DOHH2 (cell line): ENCODE measurements at regions not wholly inside any gene's neighbourhood (a gene's known extent, or its start where the extent isn't known, plus 50 kb on each side); places are given as distances from the start of the nearest gene placed in this dataset.
"Not testable (repeated sequence)": the region's sequence is repeated elsewhere in the genome, so short reads cannot be mapped to it uniquely, and the experiment has no call there.

Experiments used
- H3F3A ChIP-seq: fragments of 200-600 bp; sonication (generic), shearing (Covaris generic); 2 replicates; pipeline ENCODE4 v1.6.0; 2016; ENCODE audit warnings: antibody characterized with exemption, mild to moderate bottlenecking; ENCODE audit not compliant: control insufficient read depth, insufficient read depth
- H3K27ac ChIP-seq: fragments of 200-600 bp; sonication (generic); 2 replicates; pipeline ENCODE4 v1.5.1; 2014; ENCODE audit warnings: low read depth, mild to moderate bottlenecking, low read length, moderate library complexity
- H3K27me3 ChIP-seq: fragments of 200-600 bp; sonication (generic); 2 replicates; pipeline ENCODE4 v1.6.1; 2014; ENCODE audit warnings: mild to moderate bottlenecking, low read length, mixed read lengths; ENCODE audit not compliant: control insufficient read depth
- H3K36me3 ChIP-seq: fragments of 200-600 bp; sonication (generic); 2 replicates; pipeline ENCODE4 v1.6.1; 2014; ENCODE audit warnings: mild to moderate bottlenecking, low read length, moderate library complexity, mixed read lengths; ENCODE audit not compliant: control insufficient read depth
- H3K4me1 ChIP-seq: fragments of 200-600 bp; sonication (generic); 2 replicates; pipeline ENCODE4 v1.6.1; 2014; ENCODE audit warnings: mild to moderate bottlenecking, low read length, mixed read lengths; ENCODE audit not compliant: control insufficient read depth
- H3K4me2 ChIP-seq: fragments of 200-600 bp; sonication (generic); 2 replicates; pipeline ENCODE4 v1.6.0; 2014; ENCODE audit warnings: mild to moderate bottlenecking, low read length, moderate library complexity
- H3K4me3 ChIP-seq: fragments of 200-600 bp; sonication (generic); 2 replicates; pipeline ENCODE4 v1.5.1; 2014; ENCODE audit warnings: mild to moderate bottlenecking, low read length, mixed read lengths
- H3K79me2 ChIP-seq: fragments of 200-600 bp; sonication (generic); 2 replicates; pipeline ENCODE4 v1.6.1; 2014; ENCODE audit warnings: mild to moderate bottlenecking, low read length, mixed read lengths; ENCODE audit not compliant: control insufficient read depth
- H3K9me2 ChIP-seq: fragments of 200-600 bp; sonication (generic); replicated peaks from 2 replicates; pipeline ENCODE4 v1.6.1; 2014; ENCODE audit warnings: mild to moderate bottlenecking, low read length, mixed read lengths; ENCODE audit not compliant: control insufficient read depth
- H3K9me3 ChIP-seq: fragments of 200-600 bp; sonication (generic); 2 replicates; pipeline ENCODE4 v1.6.1; 2014; ENCODE audit warnings: antibody characterized with exemption, low read length, mixed read lengths; ENCODE audit not compliant: control insufficient read depth, insufficient read depth
- H4K20me1 ChIP-seq: fragments of 200-600 bp; sonication (generic); 2 replicates; pipeline ENCODE4 v1.6.0; 2014; ENCODE audit warnings: low read depth, mild to moderate bottlenecking, antibody characterized with exemption, low read length, moderate library complexity; ENCODE audit not compliant: control insufficient read depth, insufficient read depth
- CTCF ChIP-seq: fragments of 200-600 bp; sonication (generic); IDR thresholded peaks from one replicate; pipeline ENCODE4 v1.5.1; 2014; ENCODE audit warnings: antibody characterized with exemption, mild to moderate bottlenecking, low read depth, low read length; ENCODE audit not compliant: poor library complexity, severe bottlenecking
- EZH2phosphoT487 ChIP-seq: fragments of 200-600 bp; sonication (generic); IDR thresholded peaks from 2 replicates; pipeline ENCODE4 v1.6.1; 2017; ENCODE audit warnings: borderline replicate concordance, mild to moderate bottlenecking, antibody characterized with exemption, low read length, moderate library complexity, mixed read lengths

GRCh38 chr12:22126758-22127157 is 80.7 kb downstream of the CMAS start:
- Histone ChIP-seq H3K4me2 (no peak overlapping the region), H3K4me3 (no peak overlapping the region), H3K4me1 (no peaks in the 10 kb centered on the region), H3K9me3 (peaks cover 6% of the 10 kb centered on the region; the same call in 1 of the 2 replicates), H3K79me2 (no peaks in the 10 kb centered on the region), H3K9me2 (no peaks in the 10 kb centered on the region), H3K27ac (no peak overlapping the region), H3K27me3 (no peaks in the 10 kb centered on the region), H3F3A (no peaks in the 10 kb centered on the region), H4K20me1 (no peaks in the 10 kb centered on the region), H3K36me3 (no peaks in the 10 kb centered on the region)
- TF ChIP-seq CTCF (no peak), EZH2phosphoT487 (no peak)

DNA sequence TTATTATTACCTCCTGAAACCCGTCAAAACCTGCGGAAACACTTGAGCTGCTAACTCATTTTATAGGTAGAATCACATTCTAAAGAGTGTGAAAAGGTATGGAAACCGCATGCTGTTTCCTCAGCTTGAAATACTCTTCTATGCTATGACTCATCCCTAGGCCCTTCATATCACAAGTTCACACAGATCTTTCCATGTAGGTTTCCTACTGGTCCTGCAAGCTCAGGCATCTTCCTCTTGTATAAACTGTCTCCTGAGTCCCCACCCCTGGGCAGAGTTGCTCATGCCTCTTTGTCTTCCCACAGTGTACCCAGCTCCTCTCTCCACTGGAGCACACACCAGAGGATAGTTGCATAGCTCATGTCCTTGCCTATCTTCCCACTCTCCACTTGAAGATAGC is 84.7 kb downstream of the CMAS start:
- Histone ChIP-seq H3K9me3 (peaks cover 4% of the 10 kb centered on the region; the same call in 1 of the 2 replicates), H3K27ac (no peak overlapping the region), H4K20me1 (no peaks in the 10 kb centered on the region), H3F3A (no peaks in the 10 kb centered on the region), H3K36me3 (no peaks in the 10 kb centered on the region), H3K79me2 (no peaks in the 10 kb centered on the region), H3K9me2 (no peaks in the 10 kb centered on the region), H3K4me1 (no peaks in the 10 kb centered on the region), H3K27me3 (no peaks in the 10 kb centered on the region), H3K4me3 (no peak overlapping the region), H3K4me2 (no peak overlapping the region)
- TF ChIP-seq EZH2phosphoT487 (no peak), CTCF (no peak)

- H3K27me3 ChIP-seq, H3F3A ChIP-seq, H3K27ac ChIP-seq, H3K9me2 ChIP-seq, H3K4me3 ChIP-seq, H4K20me1 ChIP-seq, H3K36me3 ChIP-seq, H3K4me1 ChIP-seq, H3K9me3 ChIP-seq, H3K79me2 ChIP-seq, H3K4me2 ChIP-seq: not testable (repeated sequence)
Observed at GRCh38 chr12:22136604-22137117, 90.6 kb downstream of the CMAS start.
